Fibroblast of skin of right biceps (primary cell): ENCODE measurements at regions not wholly inside any gene's neighbourhood (a gene's known extent, or its start where the extent isn't known, plus 50 kb on each side); places are given as distances from the start of the nearest gene placed in this dataset.
"Not testable (repeated sequence)": the region's sequence is repeated elsewhere in the genome, so short reads cannot be mapped to it uniquely, and the experiment has no call there.

Source experiments
- DNase-seq: peaks from one replicate; pipeline ENCODE4 v3.0.0-alpha.2; 2013

GRCh38 chr17:62149961-62150360, 84.9 kb upstream of the MED13 start:
- no peak for DNase-seq

DNA sequence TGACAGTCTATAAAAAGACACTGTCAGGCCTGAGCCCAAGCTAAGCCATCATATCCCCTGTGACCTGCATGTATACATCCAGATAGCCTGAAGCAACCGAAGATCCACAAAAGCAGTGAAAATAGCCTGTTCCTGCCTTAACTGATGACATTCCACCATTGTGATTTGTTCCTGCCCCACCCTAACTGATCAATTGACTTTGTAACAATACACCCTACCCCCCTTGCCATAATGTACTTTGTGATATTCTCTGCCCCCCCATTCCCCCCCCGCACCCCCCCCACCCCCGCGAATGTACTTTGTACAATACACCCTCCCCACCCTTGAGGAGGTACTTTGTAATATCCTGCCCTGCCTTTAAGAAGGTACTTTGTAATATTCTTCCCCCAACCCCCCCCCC, 82.2 kb upstream of the MED13 start:
- no peak for DNase-seq

DNA sequence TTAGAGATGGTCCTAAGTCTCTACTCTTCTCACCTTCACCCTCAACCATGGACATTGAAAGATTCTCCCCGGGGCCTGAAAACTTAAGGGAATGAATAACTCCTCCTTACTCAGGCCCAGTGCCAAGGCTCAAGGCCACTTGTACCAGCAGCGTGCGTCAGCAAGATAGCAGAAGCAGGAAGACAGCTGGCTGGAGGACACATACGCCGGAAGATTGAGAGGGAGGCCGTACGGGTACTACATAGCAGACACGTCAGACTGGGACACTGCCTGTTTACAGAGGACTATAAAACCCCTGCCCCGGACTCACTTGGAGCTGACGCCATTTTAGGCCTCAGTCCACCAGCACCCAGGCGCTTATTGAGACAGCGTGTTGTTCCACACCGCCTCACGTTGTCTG, 75.8 kb upstream of the MED13 start:
- DNase-seq: no peak

DNA sequence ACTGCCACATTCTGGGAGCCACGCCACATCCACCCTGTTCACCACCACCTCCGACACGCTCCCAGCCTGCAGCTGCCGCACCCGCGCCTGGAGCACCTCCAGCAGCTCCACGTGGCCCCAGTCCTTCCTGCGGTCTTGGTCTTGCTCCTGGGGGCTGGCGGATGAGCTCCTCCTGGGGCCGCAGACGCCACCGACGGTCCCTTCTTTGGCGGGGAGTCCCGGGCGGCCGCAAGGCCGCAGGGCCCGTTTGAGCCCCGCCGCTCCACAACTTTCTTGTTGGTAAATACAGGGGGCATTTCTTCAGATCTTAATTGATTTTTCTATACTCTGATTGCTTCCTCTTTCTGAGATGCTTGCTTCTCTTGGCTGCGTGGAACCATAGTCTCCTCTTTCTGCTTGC, 75.3 kb upstream of the MED13 start:
- no peak for DNase-seq

GRCh38 chr17:62139690-62140354, 74.7 kb upstream of the MED13 start:
- not testable (repeated sequence) for DNase-seq

- no peak for DNase-seq
Measured at GRCh38 chr17:62139141-62139540, 74.1 kb upstream of the MED13 start.

DNA sequence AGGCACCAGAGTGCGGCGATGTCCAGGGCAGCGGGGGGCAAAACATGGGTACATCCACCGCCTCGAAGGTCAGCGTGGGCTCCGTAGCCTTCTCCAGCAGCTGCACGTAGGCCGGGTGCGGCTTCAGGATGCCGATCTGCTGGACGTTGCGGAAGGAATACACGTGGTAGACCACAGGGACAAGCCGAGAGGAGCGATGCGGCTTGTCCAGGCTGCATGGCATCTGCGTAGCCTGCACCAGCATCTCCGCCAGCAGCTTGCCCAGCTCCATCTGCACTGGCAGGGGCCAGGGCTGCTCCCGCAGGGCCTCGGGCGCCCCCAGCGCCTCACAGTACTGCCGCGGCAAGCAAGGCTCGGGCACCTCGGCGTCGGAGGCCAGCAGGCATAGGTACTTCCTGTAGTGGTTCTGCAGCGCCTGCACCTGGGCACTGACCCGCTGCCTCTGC, 73.6 kb upstream of the MED13 start:
- DNase-seq: not testable (repeated sequence)

GRCh38 chr17:62137734-62138624, 72.9 kb upstream of the MED13 start:
- DNase-seq: not testable (repeated sequence)

DNA sequence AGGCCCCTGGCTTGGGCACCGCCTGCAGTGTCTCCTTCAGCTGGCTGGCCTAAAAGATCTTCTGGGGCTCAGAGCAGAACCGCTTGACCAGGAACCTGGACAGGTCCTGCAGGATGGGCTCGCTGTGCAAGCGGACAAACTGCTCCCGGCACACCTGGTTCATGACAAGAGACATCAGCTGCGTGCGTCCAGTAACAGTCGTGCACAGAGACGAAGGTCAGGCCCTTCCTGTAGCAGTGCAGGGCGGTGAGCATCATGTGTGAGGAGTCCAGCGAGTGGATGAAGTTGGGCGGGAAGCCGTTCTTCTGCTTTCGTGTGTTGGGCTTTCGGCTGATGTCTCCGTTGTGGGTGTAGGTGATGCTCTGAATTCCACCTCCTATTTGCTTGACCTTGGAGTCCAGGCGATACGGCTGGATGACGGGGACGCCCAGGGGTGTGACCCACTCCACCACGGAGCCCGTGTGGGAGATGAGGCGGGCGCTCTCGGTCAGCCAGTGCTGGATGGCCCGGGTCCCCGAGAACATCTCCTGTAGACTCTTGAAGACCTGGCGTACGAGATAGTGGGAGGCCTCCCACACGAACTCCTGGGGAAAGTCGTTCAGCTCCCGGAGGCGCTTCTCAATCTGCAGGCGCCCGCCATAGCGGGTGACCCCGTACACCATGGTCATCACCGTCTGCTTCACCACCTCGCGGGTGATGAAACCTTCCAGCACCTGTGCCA, 72.1 kb upstream of the MED13 start:
- not testable (repeated sequence) for DNase-seq

- DNase-seq: no peak
Measured at GRCh38 chr17:62135742-62136141, 70.7 kb upstream of the MED13 start.

GRCh38 chr17:62135096-62135495, 70.0 kb upstream of the MED13 start:
- DNase-seq: not testable (repeated sequence)

GRCh38 chr17:62134397-62134796, 69.3 kb upstream of the MED13 start:
- peak; percentile 16 for DNase-seq

DNA sequence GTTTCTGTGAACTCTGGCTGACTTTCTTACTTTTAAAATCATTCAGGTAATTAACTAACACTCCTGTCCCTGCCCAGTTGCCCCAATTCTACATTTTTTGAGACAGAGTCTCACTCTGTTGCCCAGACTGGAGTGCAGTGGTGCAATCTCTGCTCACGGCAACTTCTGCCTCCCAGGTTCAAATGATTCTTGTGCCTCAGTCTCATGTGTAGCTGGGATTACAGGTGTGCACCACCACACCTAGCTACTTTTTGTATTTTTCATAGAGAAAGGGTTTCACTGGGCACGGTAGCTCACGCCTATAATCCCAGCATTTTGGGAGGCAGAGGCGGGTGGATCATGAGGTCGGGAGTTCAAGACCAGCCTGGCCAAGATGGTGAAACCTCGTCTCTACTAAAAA, 66.2 kb upstream of the MED13 start:
- DNase-seq: not testable (repeated sequence)

DNA sequence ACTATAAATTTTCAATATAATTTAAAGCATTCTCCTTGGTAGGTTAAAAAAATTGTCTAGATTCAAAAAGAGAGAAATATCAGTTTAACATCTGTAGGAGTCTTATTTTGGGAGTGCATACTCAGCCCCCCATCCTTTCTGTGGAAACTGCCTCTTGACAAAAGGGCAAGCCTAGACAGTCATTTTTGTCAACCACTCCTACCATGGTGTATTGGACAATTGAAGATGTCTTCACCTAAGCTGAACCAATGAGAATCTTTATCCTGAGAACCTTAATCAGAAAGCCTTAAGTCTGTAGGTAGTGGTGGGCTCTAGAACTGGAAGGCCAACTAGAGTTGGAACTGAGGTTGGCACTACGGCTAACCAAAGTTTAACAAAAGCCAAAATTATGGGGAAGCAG, 65.7 kb upstream of the MED13 start:
- no peak for DNase-seq

DNA sequence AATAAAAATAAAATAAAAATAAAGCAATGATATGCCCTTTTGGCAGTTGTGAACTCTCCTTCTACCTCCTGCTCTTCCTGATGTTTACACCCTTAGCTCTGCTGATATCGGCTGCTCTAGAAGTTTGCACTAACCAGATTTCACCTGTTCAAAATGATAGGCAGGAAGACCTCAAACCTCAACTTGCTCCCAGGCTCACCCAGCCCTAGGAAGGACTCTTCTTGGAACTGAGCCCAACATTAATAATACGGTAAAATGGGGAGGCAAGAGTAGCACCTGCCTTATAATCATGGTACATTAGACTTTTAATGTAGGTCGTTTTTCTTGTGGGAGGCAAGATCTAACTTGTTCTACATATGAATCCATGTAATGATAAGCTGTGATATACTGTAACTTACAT, 61.2 kb upstream of the MED13 start:
- DNase-seq: no peak

DNA sequence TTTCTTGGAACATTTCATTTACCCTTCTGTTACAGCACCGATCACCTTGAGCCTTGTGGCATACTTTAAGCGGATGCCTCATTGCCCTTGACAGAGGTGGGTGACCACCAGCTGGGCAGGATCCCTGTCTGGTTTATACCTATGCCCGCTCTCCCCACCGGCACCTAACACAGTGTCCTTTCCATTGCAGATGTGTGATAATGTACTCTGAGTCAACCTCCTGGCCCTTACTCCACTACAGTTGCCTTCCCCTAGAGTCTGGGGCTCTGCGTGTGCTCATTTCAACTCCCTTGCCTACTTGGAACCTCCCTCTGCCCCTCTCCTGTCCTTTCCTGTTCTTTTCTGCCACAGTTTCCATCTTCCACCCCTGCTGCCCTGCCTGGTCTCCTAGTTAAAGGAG, 60.2 kb upstream of the MED13 start:
- no peak for DNase-seq

DNA sequence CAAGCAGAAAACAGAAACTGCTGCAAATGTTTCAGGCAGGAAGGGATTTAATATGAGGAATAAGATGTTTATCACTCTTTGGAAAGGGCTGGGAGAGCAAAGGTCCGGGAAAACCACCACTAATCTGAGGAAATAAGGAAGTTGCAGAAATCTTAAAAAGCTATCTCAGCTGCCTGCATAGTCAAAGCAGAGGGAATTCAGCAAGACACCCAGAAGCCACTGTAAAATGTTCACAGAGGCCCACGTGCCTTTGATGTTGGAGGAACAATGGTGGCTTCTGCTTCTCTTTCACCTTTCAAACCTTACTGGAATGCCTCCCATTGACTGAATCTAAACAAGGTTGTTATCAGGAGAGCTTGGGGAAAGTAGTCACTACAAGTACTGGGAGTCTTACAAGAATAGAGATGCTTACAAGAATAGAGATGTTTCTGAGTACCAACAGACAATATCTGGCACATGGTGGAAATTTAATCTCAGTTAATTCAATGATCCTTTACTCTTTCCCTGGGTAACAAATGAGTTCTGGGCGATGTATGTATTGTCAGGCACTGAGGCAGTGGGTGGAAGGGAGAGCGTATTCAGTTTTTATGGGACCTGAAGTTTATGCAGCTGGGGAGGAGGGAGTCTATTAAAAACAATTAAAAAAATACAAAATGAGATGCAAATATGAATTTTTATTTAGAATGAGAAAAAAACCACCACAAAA, 56.1 kb upstream of the MED13 start:
- no peak for DNase-seq

DNA sequence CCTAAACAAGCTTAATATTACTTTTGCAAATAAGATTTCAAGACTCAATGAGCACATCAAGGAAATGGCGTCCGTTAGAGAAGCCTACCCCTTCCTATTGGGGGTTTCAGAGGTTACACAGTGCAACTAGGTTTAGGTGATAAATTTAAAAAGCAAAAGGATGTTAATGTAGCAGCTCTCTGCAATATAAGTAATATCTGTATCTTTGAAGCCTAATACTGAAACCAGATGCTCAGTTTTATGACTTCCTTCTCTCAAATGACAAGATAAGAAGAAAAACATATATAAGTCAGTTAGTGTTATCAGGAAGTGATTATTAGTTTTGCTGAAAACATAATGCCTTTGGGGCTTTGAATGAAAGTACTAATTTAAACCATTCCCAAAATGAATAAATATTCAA, 54.3 kb upstream of the MED13 start:
- no peak for DNase-seq
